Stimulated activated CD4-positive, alpha-beta T cell treated with anti-CD3 and anti-CD28 coated beads, Interleukin-2, amount 100 ng/mL, for 4 hours (primary cell): ENCODE measurements at regions not wholly inside any gene's neighbourhood (a gene's known extent, or its start where the extent isn't known, plus 50 kb on each side); places are given as distances from the start of the nearest gene placed in this dataset.

Source experiments
- DNase-seq: peaks from one replicate; pipeline ENCODE4 v3.0.0-alpha.2; 2020; ENCODE audit warnings: low read depth

DNA sequence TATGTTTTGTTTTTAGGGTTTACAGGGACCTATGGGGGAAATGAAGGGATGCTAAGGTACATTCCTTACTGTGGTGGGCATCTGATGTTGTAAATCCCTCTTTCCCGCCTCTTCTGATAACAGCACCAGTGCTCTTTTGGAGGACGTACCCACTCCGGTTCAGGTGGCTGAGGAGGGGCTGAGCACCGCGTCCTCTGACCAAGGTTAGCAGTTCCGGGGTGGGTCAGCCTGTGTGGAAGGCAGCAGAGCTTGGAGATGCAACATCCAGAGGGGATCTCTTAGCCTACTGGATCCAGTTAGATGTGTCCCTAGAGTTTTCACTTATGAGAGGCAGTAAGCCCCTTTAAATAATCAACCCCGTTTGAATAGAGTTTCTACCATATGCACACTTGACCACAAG lies 135.3 kb upstream of the KCNG1 start:
- DNase-seq = no peak

DNA sequence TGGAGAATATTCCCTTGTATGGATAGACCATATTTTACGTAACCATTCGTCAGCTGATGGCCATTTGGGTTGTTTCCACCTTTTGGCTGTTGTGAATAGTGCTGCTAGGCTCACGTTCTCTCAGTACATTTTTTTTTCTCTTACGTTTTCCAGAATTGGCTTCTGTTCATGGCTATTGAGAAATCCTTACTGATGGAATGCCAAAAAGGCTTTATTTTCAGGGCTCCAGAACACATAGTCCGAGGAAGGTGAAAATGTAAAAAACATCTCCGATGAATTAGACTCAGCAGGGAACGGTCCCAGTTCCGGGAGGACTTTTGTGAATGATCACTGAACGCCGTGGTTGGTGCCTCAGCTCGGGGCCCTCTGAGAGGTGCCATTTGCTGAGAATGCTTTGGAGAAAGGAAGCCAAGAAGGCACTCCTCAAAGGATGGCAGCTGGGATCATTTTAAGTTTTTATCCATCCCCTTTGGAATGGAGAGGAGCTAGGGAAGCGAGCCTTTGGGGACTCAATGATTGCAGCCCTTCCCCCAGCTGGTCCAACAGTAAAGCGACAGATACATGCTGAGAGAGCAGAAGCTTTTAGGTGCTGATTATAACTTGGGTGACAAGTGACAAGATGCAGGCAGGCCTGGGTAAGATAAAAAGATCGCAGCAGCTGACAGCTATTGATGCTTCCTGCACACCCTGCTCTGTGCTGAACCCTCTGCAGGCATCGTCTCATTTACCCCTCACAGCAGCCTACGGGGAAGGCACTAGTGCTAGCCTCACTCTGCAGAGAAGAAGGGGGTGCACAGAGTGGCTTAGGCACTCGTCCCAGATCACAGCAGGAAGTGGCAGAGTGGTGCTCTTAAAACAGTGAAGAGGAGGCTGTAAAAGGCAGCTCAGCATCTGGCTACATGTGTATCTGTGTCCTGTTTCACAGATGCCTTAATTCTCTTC lies 133.4 kb upstream of the KCNG1 start:
- DNase-seq = no peak

DNA sequence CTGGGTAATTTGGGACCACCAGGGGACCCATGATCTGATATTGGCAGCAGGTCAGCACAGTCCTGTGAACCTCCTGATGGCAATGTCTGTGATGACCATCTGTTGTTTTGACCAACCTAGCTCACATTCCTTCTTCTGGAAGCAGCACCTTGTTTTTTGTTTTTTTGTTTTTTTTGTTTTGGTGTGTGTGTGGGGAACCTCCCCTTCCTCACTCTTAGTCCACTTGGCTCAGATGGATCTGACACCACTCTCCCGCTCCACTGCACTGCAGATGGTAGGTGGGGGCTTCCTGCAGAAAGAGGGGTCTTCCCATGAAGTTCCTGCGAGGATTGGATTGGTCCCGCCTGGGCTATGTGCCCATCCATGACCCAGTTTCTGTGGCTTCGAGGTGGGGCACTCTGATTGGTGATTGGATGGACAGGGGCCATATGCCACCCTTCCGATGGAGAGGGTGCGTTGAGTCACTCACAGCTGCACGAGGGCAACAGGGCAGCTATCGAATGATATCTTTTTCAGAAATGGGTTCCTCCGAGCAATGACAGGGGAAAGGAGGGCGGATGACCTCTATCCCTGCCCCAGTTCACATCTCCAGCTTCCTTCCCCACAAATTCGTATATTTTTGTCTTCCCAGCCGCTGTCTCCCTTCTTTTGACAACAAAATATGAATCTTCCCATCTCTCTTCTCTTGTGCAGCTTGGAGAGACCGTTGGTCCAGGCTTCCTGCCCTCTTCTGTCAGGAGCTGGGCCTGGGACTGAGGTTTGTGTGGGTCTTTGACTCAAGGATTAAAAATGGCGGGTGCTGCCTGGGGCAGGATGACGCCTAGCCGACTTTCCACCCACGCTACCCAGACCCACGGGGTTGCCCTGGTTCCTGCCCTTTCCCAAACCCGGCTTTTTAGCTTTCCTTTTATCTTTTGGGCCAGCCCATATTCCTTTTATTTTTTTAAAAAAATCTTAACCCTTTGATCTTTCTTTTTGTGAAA lies 132.1 kb upstream of the KCNG1 start:
- DNase-seq = no peak

DNA sequence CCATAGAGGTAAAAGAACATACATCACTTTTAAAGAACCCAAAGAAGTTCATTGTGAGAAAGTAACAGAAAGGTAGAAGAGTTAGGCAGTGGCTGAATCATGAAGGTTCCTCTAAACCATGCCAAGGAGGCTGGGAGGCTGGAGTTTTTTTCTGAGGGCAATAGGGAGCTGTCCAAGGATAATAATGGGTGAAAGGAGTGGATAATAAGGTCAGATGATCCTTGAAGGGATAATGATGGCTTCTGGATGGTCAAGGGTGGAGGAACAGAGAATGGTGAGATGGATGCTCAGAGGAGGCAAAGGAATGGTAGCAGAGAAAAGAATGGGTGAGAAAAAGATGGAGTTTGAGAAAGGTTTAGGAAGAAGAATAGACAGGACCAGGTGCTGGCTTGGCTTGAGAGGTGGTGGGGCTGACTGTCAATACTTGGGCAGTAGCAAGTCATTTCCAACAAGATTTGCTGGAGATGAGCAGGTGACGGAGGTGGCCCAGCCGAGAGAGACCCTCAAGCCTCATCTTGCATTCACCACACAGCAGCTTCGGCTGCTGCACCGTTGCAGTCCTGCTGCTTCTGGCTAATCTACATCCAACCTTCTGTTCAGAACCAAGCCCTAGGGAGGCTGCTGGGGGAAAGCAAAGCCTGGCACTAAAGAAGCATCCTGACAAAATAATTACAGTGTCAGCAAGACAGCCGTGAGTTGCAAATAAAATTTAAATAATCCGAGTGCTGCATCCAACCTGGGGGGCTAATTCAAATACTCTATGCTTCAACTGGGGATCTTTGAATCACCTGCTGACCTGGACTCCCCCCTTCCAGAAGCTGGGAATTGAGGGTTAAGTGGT lies 131.2 kb upstream of the KCNG1 start:
- no peak for DNase-seq

DNA sequence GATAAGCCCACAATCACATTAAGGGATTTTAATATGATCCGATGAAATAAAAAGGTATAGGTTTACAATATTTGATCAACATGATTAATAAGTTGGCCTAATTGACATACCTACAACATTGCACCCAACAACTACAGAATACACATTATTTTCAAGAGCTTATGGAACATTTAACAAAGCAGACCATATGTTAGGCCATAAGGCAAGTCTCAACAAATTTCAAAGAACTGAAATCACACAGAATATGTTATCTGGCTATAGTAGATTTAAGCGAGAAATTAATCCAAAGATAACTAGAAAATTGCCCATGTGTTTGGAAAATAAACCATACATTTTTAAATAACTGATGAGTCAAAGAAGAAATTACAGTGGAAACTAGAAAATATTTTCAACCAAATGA lies 126.0 kb upstream of the KCNG1 start:
- no peak for DNase-seq

- no peak for DNase-seq
Observed at GRCh38 chr20:51144476-51144875, 121.6 kb upstream of the KCNG1 start.

DNA sequence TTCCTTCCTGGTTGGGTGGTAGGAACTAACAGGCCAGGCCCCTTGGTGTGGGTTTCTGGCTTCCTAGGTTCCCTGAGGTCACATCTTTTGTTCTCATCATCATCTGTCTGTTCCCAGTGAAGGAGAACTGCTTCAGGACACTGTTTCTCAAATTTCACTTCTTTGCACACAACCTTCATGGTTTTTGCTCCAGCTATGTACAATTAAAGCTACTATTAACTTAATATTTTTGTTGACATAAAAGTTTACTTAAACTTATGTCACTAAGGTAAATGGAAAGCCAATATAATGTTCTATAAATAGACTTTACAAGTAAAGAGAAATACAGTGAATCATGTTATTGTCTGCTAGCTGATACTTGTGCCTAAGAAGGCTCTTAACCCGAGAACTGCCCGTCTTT lies 120.7 kb upstream of the KCNG1 start:
- DNase-seq = no peak

GRCh38 chr20:51142448-51142847 lies 119.5 kb upstream of the KCNG1 start:
- DNase-seq = no peak

- no peak for DNase-seq
Observed at GRCh38 chr20:51140671-51141070, 117.8 kb upstream of the KCNG1 start.

GRCh38 chr20:51139891-51140290 lies 117.0 kb upstream of the KCNG1 start:
- no peak for DNase-seq

DNA sequence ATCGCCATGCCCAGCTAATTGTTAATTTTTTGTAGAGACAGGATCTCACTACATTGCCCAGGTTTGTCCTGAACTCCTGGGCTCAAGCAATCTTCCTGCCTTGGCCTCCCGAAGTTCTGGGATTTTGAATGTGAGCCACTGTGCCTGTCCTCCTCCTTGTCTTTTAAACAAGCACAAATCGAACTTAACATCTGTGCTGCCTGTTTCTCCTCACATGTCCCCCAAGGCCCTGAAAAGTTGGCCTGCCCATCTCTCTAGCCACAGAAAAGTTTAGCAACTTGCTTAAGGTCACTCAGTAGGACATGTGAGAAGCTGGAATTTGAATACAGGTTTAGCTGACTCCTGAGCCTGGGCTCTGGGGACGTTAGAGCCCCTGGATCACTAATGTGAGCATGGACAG lies 115.7 kb upstream of the KCNG1 start:
- no peak for DNase-seq

- no peak for DNase-seq
Observed at GRCh38 chr20:51137461-51137860, 114.6 kb upstream of the KCNG1 start.

DNA sequence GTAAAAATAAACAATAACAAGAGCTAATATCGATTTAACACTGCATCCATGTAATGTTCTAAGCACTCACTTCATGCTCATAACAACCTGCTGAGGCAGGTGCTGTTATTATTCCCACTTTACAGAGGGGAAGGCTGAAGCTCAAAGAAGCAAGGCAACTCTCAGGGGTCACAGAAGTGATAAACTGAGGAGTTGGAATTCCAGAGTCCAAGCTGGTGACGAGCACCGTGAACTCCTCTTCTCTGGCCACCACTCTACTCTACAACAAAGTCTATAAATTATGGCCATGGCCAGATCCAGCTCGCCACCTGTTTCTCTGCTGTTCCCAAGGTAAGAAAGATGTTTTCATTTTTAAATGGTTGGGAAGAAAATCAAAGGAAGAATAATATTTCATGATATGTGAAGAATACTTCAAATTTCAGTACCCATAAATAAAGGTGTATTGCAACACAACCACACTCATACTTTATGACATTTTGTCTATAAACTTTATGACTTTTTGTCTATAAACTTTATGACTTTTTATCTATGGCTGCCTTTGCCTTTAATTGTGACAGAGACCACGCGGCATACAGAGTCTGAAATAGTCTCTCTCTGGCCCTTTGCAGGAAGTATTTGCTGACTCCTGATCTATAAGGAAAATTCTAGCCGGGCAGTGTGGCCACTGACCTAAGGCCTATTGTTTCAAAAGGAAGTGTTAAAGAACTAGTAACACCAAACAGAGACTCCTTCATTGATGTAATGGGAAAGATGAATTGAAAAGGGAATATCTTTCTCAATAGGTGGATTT lies 113.2 kb upstream of the KCNG1 start:
- DNase-seq = no peak

DNA sequence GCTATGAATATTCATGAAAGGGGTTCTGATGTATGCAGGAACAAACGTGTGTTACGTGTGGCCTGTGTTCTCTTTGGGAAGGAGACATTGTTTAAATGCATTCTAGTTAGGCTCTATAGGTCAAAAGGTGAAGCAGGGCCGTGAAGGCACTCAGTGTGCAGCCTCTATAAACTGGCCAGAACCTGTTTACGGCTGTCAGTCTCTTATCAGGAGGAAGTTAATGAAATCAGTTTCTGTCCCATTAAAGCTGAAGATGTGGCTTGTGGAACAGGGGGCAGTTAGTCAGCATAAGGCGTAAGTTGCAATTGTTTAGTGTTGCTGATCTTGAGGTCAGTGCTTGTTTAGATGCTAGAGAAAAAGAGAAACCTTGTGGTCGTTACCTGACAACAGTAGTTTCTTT lies 111.5 kb upstream of the KCNG1 start:
- no peak for DNase-seq

GRCh38 chr20:51132279-51132678 lies 109.4 kb upstream of the KCNG1 start:
- no peak for DNase-seq

GRCh38 chr20:51131811-51132210 lies 108.9 kb upstream of the KCNG1 start:
- DNase-seq = no peak

DNA sequence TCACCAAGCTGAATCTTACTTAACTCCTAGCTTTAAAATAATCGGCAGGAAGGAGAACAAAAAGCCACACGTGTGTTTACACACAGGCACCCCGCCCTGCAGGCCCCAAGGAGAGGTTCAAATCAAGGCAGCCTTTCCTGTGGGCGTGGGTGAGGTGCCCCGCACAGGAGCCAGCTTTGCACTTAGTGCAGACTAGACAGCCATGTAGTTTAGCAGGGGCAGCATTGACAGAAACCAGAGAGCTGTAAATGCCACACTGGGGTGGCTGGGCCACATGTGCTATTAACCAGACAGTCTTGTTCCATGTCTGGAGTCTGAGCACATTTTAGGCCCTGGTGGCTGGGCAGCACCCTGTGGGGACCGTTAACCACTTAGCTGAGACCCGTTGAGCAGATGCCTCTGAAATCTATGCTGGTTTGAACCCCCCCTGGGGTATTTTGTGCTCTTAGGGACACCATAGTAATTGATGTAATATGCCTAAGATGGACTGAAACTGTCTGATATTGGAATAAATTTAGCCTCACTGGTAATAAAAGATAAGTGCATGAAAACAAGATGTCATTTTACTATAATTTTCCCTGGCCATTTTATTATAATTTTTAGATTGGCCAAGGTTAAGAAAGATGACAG lies 106.4 kb upstream of the KCNG1 start:
- DNase-seq = no peak

DNA sequence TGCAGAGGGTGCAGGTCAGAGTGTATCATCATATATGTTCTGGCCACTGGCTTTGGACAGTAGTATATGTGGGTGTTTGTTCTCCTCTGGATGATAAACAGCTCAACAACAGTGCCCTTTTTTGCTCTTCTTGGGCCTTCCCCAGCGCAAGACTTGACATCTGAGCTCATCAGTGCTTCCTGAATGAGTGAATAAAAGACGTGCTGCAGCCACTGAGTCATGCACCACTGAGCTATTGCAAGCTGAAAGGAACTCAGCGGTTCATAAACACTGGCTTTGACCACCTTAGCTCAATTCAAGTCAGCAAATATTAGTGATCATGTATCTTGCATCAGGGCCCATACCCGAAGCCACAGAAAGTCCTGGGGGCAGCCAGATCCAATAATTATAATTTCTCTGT lies 105.3 kb upstream of the KCNG1 start:
- DNase-seq = no peak

DNA sequence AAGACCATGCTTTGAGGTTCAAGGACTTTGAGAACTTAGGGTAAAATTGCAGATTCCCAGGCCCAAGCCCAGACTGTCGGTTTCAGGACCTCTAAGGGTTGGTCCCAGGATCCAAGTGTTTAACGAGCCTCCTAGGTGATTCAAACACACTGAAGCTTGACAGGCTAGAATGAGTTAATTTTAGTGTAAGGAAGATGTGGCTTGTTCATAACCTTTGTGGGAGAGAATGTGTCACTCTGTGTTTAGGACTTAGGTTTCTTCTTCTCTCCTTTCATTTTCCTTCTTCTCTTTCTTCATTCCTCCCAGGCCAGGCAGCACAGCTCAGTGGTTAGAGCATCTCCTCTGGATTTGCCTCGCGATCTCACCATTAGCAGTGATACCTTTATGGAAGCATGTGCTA lies 104.8 kb upstream of the KCNG1 start:
- no peak for DNase-seq

- DNase-seq = no peak
Observed at GRCh38 chr20:51126337-51126736, 103.4 kb upstream of the KCNG1 start.

GRCh38 chr20:51125780-51126179 lies 102.9 kb upstream of the KCNG1 start:
- no peak for DNase-seq
